ENCODE measurements at regions not wholly inside any gene's neighbourhood (a gene's known extent, or its start where the extent isn't known, plus 50 kb on each side); places are given as distances from the start of the nearest gene placed in this dataset.

GRCh38 chr14:100468557-100468956 is 118.7 kb downstream of the BEGAIN start:
- no peak for TF ChIP-seq POLR2A (IDR thresholded peaks at IDR 0.05)
- no peak for TF ChIP-seq CTCF (IDR thresholded peaks at IDR 0.05)
- no peak for TF ChIP-seq POLR2AphosphoS5 (IDR thresholded peaks at IDR 0.05; ENCODE audit: insufficient read depth in 1 of 2, low read depth in 1 of 2)
